ENCODE measurements at regions not wholly inside any gene's neighbourhood (a gene's known extent, or its start where the extent isn't known, plus 50 kb on each side); places are given as distances from the start of the nearest gene placed in this dataset.
A peak's percentile ranks its signal among the peaks of the same experiment; 100 is the strongest.

GRCh38 chr9:36728651-36729520, 156.2 kb downstream of the MELK start:
- peak; percentile 52 for DNase-seq (ENCODE audit: low read depth)

GRCh38 chr9:36729906-36730305, 157.2 kb downstream of the MELK start:
- no peak for DNase-seq (ENCODE audit: low read depth)

- DNase-seq (ENCODE audit: low read depth): no peak
These were observed 157.7 kb downstream of the MELK start for GRCh38 chr9:36730414-36730813.

GRCh38 chr9:36731068-36731956, 158.6 kb downstream of the MELK start:
- DNase-seq (ENCODE audit: low read depth): no peak

GRCh38 chr9:36734737-36735136, 162.0 kb downstream of the MELK start:
- no peak for DNase-seq (ENCODE audit: low read depth)

- no peak for DNase-seq (ENCODE audit: low read depth)
These were observed 164.0 kb downstream of the MELK start for GRCh38 chr9:36736648-36737047.

- no peak for DNase-seq (ENCODE audit: low read depth)
These were observed 165.8 kb downstream of the MELK start for GRCh38 chr9:36738318-36738976.

GRCh38 chr9:36739373-36740116, 166.8 kb downstream of the MELK start:
- DNase-seq (ENCODE audit: low read depth): no peak

GRCh38 chr9:36742264-36742663, 169.6 kb downstream of the MELK start:
- DNase-seq (ENCODE audit: low read depth): no peak

- DNase-seq (ENCODE audit: low read depth): no peak
These were observed 172.0 kb downstream of the MELK start for GRCh38 chr9:36744678-36745077.

GRCh38 chr9:36745977-36746376, 173.3 kb downstream of the MELK start:
- no peak for DNase-seq (ENCODE audit: low read depth)

- no peak for DNase-seq (ENCODE audit: low read depth)
These were observed 173.7 kb downstream of the MELK start for GRCh38 chr9:36746415-36746814.

GRCh38 chr9:36748322-36748899, 175.7 kb downstream of the MELK start:
- no peak for DNase-seq (ENCODE audit: low read depth)

GRCh38 chr9:36749461-36749860, 176.8 kb downstream of the MELK start:
- no peak for DNase-seq (ENCODE audit: low read depth)

GRCh38 chr9:36750630-36751029, 177.9 kb downstream of the MELK start:
- DNase-seq (ENCODE audit: low read depth): no peak

GRCh38 chr9:36755019-36755418, 182.3 kb downstream of the MELK start:
- DNase-seq (ENCODE audit: low read depth): no peak

GRCh38 chr9:36759141-36759540, 186.4 kb downstream of the MELK start:
- no peak for DNase-seq (ENCODE audit: low read depth)

- DNase-seq (ENCODE audit: low read depth): no peak
These were observed 187.3 kb downstream of the MELK start for GRCh38 chr9:36759976-36760375.

- no peak for DNase-seq (ENCODE audit: low read depth)
These were observed 188.1 kb downstream of the MELK start for GRCh38 chr9:36760667-36761420.

GRCh38 chr9:36762958-36763357, 190.3 kb downstream of the MELK start:
- DNase-seq (ENCODE audit: low read depth): no peak

- no peak for DNase-seq (ENCODE audit: low read depth)
These were observed 191.1 kb downstream of the MELK start for GRCh38 chr9:36763778-36764177.
